GM19468 (cell line): ENCODE measurements at regions not wholly inside any gene's neighbourhood (a gene's known extent, or its start where the extent isn't known, plus 50 kb on each side); places are given as distances from the start of the nearest gene placed in this dataset.
"Not testable (repeated sequence)": the region's sequence is repeated elsewhere in the genome, so short reads cannot be mapped to it uniquely, and the experiment has no call there.

Source experiments
- ATAC-seq: cut with Tn5 transposase; IDR thresholded peaks from one replicate; pipeline ENCODE4 v1.9.1; 2021; ENCODE audit warnings: mild to moderate bottlenecking, moderate library complexity, moderate number of reproducible peaks; ENCODE audit not compliant: unreplicated experiment; ENCODE audit errors: extremely low read depth

DNA sequence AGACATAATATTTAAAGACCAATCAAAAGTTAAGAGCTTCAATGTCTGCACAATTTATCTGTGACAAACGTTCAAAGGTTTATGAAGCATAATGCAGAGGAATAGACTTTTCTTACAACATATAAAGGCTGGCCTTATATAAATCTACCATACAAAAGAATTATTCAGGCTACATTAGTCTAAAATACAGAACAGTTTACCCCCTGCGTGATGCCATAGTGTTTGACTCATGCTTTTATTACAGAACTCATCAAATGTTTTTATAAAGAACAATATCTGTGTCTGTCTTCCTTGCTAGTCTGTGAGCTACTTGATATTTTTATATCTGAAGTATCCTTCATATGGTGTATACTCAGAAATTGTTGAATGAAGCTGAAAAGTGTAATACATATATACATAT lies 1084.5 kb upstream of the FLRT2 start:
- ATAC-seq = no peak

DNA sequence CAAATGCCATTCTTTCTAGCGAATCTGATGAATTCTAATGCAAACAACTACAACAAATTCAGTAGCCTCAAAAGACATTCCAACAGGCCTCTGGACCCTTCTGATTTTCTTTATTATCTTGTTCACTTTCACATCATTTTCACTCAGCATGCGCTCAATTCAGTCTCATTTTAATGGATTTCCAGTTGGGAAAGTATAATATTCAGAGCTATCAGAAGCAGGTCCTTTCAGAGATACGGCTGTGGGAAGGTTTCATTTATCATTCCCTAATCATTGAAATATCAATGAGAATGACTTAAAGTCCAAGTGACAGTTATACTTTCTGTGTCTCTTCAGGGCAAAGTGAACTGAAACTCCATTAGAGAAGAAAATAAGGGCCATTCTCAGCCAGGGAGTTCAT lies 1083.7 kb upstream of the FLRT2 start:
- no peak for ATAC-seq

DNA sequence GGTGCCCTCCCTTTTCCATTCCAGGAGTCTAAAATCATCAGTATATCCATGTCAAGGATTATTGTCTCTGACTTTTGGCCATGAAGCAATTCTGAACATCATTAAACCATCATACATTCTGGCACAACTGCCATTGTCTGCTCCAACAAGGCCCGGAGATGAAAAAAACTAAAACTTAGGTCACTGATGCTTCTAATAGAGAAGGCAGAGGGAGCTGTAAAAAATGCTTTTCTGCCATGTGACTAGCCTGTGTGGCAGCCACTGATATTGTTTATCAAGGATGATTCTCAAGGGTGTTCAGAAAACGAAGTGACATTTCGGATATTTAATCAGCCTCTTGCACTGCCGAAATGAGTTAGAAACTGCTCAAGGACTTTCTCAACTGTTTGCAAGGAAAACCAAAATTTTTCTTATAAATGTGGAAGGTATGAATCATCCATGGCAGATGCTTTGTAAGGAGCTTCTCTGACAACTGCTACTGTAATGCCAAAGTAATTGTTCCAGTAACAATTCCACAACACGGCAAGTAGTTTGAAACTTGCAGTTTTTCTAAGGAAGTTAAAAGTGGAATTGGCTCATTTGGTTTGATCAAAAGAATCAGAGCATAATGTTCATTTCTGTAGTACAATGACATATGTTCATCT lies 1076.5 kb upstream of the FLRT2 start:
- ATAC-seq = no peak

DNA sequence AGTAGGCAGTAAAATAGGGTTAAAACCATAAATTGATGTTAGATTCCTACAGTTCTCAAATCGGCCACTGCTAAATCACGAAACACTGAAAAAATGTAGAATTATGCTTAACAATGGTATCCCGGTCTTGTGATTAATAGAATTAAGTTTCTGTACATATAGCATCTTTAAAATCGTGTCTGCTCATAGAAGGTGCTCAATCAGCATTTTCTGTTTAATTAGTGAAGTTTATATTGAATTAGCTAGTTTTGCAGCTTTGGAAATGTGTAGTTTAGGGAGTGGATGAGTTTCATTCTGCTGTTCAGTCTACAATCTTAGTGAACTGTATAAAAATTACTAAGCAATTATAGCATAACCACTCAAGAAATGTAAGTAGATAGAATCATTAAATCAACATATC lies 1075.8 kb upstream of the FLRT2 start:
- no peak for ATAC-seq

DNA sequence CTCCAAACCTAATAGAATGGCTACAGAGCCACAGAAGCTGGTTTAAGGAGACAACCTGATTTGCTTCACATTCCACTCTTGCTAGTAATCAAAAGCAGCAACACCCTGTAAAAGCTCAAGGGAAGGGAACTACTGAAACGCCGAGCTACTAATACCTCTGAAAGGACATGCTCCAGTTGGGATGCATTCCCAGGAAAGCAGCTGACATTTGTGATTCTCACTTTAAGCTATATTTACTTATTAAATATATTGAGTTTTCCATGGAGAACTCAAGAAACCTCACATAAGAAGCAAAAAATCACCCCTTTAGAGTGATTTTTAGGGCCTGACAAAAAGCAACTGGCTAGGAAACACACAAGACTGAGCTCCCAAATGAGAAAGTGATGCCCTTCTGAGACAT lies 1073.0 kb upstream of the FLRT2 start:
- ATAC-seq = no peak

DNA sequence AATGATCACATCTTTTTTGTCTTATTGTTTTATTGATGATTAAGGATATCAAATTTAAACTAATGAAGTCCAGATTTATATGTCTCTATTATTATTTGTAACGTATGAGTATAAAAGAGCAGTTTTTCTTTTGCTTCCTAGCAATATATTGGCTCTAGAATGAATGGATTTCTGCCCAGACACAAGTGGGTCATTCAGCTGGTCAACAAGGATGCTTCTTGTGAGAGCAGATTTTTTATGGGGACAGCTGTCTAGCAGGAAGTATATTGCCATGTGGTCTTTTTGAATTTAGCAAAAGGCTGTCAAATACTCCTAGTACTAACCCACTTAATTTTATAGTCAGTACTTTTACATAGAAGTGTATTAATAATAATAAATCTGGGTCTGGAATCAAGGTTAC lies 1071.1 kb upstream of the FLRT2 start:
- ATAC-seq = no peak

DNA sequence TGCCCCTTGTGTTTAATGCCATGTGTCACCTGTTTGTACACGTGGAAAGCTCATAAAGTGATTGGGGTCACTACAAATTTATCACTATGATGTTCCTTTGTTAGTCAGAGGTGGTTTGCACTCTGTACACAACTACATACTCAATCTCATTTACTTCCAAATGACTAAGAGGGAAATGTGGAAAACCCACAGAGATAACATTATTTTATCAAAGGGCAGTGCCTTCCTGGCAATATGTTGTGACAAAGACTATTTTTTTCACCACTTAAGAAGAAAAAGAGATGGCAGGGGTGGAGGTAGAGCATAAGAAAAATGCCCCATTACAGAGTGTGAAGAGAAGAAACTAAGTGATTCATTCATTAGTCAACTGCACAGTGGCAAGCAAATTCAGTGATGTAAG lies 1064.1 kb upstream of the FLRT2 start:
- no peak for ATAC-seq

DNA sequence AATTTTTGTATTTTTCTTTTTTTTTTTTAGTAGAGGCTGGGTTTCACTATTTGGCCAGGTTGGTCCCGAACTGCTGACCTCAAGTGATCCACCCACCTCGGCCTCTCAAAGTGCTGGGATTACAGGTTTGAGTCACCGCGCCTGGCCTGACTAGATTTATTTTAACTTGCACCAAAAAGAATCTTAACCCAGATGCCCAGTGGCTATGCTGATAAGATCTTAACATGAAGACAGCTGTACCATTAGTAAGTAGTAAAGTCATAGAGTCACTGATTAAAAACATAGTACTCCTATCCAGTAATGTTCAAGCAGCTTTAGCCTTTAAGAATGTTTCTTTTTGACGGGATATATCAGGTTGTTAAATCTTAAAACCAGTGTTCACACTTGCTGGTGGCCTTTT lies 1061.8 kb upstream of the FLRT2 start:
- no peak for ATAC-seq

DNA sequence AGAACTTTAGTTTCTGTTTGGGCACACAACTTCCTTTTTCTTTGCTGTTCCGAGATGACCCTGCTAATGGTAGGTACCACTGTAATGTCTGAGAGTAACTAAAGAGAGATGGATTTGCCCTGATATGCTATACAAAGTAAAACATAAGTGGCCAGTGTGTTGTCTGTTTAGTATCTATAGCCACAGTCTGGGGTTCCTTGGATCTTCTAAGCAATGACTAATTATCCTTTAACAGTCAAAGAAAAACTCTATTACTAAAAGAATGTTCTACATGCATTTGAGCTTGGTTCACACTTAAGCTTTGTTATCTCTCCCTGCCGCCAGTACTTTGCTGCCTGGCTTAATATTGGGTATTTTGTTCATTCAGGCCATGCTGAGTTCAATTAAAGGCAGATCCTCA lies 1051.9 kb upstream of the FLRT2 start:
- no peak for ATAC-seq

DNA sequence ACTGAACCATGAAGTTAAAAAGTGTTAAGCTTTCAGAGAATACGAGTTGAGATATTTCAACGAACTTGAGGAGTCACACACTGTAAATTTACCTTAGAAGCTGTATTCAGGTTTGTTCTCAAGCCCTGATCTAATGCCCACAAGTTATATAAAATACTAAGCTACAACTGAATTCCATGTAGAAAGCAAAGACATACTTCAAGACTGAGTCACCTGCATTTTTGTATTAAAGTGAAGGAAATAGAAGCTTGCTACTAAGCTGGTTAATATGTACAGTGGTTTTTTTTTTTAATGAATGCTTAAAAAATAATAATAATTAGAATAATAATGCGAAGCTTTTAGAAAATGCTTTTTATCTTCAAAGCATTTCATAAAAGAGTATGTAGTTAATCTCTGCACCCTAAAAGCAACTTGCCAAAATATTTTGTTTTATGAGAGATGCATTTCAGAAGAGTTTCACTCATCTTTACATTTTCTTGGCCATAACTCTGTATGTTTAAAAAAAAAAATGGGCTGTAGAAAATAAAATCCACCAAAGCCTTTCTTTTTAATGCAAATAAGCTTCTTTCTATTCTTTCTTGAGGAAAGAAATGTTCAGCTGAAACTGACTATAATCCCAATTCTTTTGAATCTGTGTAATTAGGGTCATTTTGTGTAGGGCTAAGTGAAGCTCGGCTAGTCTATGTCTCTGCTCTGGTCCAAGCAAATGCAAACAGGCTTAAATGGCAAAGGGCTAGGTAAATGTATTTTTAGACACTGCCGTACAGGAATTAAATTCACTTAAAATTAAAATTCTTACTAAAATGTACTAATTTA lies 1047.5 kb upstream of the FLRT2 start:
- no peak for ATAC-seq

DNA sequence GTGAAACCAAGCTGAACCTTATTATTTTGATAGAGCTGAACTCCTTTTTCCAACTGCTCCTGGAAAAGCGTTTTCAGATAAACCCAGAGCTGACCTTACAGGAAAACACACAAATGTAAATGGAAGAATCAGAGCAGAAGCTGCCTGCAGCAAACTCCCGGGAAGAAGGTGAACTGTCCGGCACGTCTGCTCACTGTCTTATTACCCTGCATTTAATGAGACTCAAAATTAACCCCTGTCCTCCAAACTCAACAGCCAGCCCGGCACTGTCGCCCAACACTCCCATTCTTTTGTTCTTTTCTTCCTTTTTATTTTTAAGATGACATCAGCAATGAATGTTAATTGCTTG lies 1046.9 kb upstream of the FLRT2 start:
- ATAC-seq = no peak

DNA sequence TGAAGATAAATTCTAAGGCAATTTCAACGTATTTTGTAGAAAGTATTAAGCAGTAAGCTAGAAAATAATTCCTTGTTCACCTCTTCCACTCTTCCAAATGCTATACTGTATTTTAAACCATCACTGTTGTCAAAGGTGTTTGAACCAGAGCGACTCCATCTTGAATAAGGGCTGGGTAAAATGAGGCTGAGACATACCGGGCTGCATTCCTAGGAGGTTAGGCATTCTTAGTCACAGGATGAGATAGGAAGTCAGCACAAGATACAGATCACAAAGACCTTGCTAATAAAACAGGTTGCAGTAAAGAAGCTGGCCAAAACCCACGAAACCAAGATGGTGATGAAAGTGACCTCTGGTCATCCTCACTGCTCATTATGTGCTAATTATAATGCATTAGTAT lies 1045.7 kb upstream of the FLRT2 start:
- not testable (repeated sequence) for ATAC-seq

DNA sequence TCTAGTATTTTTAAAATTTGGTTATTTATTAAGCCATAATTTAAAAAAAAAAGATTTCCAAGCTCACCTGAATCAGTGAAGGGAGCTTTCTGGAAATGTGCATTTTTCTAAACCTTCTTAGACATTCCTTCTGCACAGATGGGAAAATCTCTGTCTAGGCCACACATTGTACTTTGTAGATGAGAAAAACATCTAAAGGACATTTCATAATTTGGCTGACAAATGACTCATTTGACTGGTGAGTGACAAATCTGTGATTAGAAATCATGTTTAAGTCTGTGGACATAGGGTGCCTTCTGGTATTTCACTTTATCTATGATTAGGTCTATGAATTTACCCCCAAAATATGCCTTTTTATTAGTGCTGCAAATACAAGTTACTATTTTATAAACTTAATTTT lies 1044.9 kb upstream of the FLRT2 start:
- ATAC-seq = no peak

DNA sequence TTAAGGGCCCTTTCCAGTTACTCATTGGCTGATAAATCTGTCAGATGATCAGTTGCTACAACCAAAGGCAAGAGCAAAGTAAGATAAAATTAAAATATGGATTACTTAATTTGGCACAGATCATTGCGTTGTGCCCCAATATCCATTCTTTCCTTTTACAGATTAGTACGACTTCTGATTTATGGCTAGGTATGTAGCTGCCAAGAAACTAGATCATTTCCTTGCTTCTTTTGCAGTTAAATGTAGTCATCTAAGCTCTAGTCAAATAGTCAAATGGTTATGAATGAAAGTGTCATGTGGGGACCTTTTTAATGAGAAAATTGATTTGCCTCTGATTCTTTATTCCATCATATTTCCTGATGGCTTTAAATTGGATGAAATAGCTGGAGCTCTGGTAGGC lies 1039.9 kb upstream of the FLRT2 start:
- no peak for ATAC-seq

DNA sequence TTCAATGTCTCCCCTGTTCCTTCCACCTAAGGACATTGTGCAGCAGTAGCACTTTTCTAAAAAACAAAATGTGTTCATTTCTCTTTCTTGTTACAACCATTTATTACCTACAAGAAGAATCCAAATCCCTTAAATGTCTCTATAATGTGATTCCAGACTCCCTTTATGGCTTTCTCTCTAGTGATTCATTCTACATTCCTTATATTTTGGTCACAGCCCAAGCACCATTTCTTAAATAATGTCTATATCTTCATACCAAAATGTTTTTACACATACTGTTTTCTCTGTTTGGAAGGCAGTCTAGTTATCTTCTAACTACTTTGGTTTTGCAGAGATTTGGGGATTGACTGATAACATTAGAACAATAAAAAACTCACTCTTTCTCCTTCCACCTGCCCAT lies 1037.3 kb upstream of the FLRT2 start:
- no peak for ATAC-seq

DNA sequence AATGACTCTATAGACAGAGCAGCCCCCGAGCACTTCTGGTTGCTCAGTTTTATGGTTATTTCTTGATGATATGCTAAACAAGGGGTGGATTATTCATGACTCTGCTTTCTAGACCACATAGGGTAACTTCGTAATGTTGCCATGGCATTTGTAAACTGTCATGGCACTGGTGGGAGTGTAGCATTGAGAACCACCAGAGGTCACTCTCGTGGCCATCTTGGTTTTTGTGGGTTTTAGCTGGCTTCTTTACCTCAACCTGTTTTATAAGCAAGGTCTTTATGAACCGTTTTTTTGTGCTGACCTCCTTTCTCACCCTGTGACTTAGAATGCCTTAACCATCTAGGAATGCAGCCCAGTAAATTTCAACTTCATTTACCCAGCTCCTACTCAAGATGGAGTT lies 1036.2 kb upstream of the FLRT2 start:
- no peak for ATAC-seq

DNA sequence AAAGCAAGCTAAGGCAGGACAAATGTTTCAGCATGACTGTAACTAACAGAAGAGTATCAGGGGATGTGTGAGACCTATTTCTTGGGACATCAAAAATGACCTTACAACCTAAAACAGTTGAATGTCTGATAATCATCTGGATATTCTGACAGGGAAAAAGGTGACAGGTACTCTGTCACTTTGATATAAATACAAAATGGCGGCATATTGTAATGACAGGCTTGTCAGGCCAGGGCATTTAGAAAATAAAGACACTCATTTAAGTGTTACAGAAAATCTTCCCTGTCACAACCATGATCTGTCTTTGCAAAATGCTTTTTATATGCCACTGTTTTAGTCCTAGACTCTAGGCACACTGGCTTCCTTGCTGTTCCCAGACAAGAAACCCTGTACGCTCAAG lies 1033.3 kb upstream of the FLRT2 start:
- ATAC-seq = no peak

DNA sequence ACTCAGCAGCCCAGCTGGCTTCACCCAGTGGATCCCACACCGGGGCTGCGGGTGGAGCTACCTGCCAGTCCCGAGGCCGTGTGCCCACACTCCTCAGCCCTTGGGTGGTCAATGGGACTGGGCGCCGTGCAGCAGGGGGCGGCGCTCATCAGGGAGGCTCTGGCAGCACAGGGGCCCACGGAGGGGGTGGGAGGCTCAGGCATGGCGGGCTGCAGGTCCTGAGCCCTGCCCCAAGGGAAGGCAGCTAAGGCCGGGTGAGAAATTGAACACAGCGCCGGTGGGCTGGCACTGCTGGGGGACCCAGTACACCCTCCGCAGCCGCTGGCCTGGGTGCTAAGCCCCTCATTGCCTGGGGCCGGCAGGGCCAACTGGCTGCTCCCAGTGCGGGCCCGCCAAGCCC lies 1017.1 kb upstream of the FLRT2 start:
- ATAC-seq = not testable (repeated sequence)

DNA sequence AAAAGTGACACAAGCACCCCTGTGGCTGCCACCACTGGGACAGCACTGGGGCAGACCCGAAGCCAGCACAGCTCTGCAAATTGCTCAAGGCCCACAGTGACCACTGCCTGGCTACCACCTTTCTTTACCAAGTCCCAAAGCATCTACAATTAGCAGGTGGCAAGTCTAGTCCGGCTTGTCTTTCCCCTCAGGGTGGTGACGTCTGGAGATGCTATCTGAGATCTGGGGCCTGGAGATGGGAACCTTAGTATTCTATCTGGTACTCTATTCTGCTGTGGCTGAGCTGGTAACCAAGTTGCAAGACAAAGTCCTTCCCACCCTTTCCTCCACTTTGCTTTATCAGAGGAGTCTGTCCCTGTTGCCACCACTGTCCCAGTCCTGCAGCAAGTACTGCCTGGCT lies 1010.1 kb upstream of the FLRT2 start:
- no peak for ATAC-seq

DNA sequence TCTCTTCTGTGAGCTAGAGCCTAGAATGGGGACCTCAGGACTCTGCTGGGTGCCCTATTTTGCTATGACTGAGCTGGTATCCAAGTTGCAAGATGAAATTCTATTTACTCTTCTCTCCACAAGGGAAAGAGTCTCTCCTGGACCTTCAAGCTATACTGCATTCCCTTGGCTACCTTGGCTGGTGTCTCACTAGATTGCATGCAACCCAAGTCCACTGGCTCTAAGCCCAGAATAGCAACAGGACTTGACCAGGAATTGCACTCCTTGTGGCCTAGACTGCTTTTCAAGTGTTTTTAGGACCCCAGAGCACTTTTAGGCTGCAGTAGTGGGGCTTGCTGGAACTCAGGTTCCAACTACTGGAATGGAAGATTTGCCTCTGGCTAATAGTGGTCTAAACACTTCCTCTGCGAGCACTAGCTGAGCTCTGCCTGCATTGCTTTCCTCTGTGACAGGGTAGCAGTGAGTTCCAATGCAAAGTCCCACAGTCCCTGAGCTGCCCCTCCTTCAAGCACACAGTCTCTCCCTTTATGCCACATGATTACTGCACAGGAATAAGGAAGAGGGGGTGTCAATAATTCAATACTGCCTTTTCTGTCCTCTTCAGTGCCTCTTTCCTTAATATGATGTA lies 1009.1 kb upstream of the FLRT2 start:
- no peak for ATAC-seq

DNA sequence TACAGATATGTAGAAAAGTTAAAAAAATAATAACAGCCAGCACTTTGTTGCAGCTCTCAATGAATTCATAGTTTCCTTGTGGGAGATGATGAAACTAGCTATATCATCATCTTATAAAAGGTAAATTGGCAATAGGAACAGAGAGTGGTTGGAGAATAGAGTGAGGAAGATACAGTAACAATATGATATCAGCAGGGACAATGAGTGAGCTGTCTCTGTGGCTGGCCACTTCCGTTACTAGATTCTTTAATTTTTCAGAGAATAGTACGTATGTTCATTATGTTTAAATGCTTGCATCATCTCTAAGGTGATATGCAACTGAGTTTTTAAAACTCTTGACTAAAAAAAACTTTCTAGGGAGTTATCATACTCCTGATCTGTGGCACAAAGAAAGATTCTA lies 1006.2 kb upstream of the FLRT2 start:
- no peak for ATAC-seq

DNA sequence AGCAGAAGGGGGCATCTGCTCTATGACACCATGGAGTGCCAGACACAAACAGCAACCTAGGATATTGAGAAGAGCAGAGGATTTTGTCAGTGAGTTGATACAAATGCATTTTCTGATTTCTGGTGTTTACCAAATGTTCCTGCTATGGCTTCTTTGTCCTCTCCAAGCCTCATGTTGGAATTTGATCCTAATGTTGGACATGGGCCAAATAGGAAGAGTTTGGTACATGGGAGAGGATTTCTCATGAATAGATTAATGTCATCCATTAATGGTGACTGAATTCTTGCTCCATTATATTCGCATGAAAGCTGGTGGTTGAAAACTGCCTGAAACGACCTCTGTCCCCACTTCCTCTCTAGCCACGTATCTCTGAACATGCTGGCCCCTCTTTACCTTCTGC lies 1002.2 kb upstream of the FLRT2 start:
- no peak for ATAC-seq
